ENCODE measurements at regions not wholly inside any gene's neighbourhood (a gene's known extent, or its start where the extent isn't known, plus 50 kb on each side); places are given as distances from the start of the nearest gene placed in this dataset.
A peak's percentile ranks its signal among the peaks of the same experiment; 100 is the strongest.
"Not testable (repeated sequence)": the region's sequence is repeated elsewhere in the genome, so short reads cannot be mapped to it uniquely, and the experiment has no call there.

DNA sequence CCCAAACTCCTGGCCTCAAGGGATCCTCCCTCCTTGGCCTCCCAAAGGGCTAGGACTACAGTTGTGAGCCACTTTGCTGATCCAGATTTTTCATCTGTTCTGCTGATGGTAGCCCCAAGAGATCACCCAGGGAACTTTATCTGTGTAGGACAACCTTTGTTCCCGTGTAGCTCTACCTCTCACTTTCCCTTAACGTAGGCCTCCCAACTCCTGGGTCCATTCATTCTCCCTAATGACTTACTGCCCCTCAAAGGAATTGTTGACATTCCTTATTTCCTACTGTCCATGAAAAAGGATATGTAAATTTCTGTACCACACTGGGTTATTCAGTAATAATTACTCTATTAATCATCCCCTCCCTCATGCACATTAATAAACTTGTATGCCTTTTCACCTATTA is 51.0 kb upstream of the PHF24 start:
- no peak for DNase-seq (ENCODE audit: low spot score)

DNA sequence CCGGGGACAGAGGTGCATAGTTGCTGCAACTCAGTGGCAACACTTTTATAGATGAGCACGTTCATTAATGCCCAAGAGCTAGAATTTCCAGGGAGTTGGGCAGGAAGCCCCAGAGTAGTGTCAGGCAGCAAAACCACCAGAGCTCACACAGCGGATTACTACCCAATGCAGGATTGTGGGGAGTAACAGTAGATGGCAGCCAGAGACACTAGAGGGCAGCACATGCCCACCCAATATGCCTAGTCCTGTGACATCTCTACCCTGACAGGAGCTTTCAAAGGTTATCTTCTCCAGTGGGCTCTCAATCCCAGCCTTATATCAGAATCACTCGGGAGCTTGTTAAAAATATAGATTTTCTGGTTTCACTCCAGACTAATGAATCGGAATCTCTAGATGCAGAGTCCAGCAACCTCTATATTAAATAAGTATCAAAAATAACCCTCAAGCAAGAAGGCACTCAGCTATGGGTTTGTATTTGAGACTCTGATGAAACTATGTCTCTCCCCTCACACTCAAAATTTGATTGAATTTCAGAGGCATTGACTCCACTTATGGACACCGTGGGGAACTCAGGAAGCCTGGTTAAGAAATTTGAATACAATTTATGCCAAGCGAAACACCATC is 58.4 kb upstream of the PHF24 start:
- DNase-seq (ENCODE audit: low spot score) = peak; percentile 86

DNA sequence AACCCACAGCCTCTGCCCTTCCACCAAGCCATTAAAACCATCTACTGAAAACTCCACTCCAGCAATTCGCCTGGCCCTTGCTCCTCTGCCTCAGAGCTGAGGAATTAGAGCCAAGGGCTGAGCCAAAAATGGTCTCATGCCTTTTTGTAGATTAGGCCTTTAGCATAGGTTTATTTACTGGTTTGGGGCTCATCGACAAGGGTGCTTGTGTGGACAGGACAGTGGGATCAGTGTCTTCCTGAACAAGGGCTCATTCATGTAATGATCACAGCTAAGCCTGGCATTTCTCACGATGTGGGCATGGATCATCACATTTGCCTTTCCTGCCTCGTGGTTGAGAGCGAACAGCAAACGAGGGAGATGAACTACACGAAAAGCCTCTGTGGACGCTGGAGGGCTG is 59.2 kb upstream of the PHF24 start:
- DNase-seq (ENCODE audit: low spot score) = no peak

DNA sequence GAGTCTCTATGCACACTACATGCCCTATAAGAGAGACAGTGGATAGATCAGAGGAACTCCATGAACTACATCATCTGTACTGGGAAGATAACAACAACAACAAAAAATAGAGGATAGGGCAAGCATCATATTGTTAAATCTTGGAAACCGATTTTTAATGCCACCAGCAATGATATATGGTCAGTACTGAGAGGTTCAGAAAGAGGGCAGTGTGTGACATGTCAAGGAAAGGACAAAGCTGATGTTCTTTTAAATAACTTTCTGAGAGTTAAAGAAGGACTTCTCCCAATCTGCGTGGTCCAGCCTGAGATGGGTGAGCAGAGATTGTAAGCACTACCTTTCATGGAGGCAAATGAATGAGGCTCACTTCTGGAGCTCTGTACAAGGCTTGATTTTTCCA is 62.0 kb upstream of the PHF24 start:
- no peak for DNase-seq (ENCODE audit: low spot score)

GRCh38 chr9:34892886-34893285 is 65.2 kb upstream of the PHF24 start:
- DNase-seq (ENCODE audit: low spot score) = no peak

DNA sequence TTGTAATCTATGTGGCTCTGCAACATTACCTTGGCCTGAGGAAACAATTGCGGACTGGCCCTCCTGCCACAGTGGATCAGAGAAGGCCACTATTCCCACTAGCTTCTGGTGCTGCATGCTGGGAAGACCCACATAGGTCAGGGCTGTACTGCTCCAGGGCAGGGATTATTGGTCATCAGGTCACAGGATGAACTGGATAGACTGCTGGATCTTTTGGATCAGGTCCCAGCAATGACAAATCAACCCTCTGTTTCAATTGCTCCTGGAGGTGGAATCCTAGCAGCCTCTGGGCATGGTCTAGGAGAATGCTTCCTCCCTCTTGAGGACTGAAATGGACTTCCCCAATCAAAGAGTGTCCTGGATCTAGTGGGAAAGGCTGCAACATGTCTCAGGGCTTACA is 66.7 kb upstream of the PHF24 start:
- DNase-seq (ENCODE audit: low spot score) = no peak

- no peak for DNase-seq (ENCODE audit: low spot score)
Measured at GRCh38 chr9:34887841-34888240, 70.2 kb upstream of the PHF24 start.

DNA sequence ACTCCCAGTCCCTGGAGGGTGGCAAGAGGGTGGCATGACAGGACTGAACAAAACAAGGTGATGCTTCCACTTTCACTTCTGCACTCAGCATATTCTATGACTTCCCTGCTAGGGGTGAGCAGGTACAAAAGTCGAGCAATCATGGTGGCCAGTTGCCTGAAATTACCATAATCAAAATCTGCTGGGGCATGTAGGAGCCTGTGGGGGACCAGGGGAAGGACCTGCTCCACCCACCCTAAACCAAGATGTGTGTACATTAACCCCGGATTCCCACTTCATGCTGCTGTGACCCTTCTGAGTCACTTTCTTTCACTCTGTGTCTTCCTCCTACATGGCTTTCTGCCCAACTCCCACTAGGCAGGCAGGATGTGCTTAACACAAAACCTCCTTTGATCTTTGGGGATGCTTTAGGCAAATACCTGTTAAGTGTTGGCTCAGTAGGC is 73.3 kb upstream of the PHF24 start:
- no peak for DNase-seq (ENCODE audit: low spot score)

GRCh38 chr9:34876096-34876495 is 82.0 kb upstream of the PHF24 start:
- DNase-seq (ENCODE audit: low spot score) = no peak

DNA sequence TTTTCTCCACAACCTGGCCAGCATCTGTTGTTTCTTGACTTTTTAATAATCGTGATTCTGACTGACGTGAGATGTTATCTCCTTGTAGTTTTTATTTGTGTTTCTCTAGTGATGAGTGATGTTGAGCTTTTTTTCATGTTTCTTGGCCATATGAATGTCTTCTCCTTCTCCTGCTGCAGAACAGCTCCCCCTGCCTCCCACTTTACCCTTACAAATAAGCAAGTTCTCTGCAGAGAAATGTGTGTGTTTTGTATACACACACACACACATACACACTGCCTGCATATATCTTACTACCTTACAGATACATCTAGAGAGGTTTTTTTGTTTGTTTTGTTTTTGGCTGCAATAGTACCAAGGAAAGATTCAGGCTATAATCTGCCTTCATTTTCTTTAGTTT is 88.7 kb upstream of the PHF24 start:
- no peak for DNase-seq (ENCODE audit: low spot score)

DNA sequence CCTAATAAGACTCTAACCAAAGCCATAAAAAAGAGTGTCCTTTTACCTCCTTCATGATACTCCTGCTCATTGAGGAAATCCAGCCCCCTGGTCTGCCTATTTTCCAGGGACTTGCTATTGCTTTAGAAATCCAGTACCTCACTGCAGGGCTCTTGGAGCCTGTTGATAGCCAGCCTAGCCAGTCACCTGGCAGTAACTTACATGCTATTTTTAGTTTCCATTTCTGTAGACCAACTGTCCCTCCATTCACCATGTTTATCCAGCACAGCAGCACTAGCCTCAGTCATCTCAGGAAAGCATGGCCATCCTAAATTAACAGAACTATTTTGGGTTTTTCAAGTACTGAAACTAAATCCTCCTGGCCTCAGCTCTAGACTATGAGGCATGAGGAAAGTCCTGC is 91.5 kb upstream of the PHF24 start:
- DNase-seq (ENCODE audit: low spot score) = no peak

DNA sequence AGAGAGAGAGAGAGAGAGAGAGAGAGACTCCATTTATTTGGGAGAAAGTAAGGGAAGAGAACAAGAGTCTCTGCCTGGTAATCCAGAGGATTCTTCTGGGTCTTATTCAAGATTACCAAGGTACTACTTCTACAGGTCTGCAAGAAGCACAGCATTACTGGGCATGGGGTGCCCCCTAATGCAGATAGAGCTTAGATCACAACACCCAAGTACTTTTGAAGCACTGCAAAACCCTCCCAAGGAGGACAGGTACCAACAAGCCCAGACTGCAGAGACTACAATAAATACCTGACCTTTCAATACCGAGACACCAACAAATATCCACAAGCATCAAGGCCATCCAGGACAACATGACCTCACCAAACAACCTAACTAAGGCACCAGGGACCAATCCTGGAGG is 94.7 kb upstream of the PHF24 start:
- no peak for DNase-seq (ENCODE audit: low spot score)

DNA sequence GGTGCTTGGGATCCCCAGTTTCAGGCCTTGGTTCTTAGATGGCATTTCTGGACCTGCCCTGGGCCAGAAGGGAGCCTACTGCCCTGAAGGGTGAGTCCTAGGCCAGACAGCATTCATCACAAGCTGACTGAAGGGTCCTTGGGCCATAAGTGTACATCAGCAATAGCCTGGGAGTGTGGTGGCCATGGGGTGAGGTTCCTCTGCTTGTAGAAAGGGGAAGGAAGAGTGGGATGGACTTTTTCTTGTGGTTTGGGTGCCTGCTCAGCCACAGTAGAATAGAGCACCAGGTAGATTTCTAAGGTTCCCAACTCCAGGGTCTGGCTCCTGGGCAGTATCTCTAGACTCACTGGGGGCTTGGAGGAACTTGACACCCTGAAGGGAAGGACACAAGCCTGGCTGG is 95.2 kb upstream of the PHF24 start:
- no peak for DNase-seq (ENCODE audit: low spot score)

DNA sequence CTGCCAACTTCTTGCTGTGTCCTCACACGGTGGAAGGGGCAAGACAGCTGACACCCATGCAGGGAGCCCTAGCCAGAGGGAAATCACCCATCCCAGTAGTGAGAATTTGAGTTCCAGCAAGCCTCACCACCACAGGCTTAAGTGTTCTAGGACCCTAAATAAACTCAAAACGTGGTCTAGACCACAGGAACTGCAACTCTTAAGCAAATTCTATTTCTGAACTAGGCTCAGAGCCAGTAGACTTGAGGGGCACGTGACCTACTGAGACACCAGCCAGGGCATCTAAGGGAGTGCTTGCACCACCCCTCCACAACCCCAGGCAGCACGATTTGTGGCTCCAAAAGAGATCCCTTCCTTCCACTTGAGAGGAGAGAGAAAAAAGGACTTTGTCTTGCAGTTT is 96.0 kb upstream of the PHF24 start:
- DNase-seq (ENCODE audit: low spot score) = no peak

GRCh38 chr9:34855016-34855415 is 103.1 kb upstream of the PHF24 start:
- DNase-seq (ENCODE audit: low spot score) = not testable (repeated sequence)

- DNase-seq (ENCODE audit: low spot score) = no peak
Measured at GRCh38 chr9:34830068-34830467, 120.1 kb upstream of the CCL21 start.

GRCh38 chr9:34826999-34827538 is 117.1 kb upstream of the CCL21 start:
- no peak for DNase-seq (ENCODE audit: low spot score)

DNA sequence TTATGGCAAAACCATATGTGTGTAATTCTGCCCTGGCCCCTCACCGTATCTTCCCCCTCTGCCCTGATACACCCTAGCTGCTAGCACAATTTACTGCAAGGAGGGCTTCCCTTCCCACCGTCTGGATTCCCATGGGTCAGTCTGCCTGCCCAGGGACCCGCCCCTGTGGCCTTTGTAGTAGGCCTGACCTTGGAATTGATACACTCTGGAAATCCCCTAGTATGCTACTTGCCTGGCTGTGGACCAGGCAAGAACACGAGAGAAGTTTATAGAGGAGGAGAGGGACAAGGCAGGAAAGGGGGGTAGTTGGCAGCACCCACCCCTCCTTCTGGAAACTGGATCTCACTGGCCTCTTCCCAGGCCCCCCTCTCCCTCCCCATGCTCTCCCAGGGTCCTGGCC is 115.8 kb upstream of the CCL21 start:
- DNase-seq (ENCODE audit: low spot score) = no peak

GRCh38 chr9:34823778-34824177 is 113.8 kb upstream of the CCL21 start:
- no peak for DNase-seq (ENCODE audit: low spot score)

DNA sequence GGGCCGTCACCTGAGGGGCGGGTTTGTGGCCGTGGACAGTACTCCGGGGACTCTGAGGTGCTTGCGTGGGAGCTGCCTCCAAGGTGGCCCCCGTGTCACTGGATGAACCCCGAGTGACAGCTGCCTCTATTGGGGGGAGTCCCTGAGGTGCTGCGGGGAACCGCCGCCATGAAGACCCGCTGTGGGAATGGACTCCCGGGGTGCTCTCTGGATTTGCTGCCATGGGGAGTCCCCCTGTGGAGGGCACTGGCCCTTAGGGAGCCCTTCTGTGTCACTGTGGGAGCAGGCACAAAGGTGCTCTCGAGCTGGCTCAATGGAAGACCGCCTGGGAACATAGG is 100.2 kb upstream of the CCL21 start:
- no peak for DNase-seq (ENCODE audit: low spot score)

DNA sequence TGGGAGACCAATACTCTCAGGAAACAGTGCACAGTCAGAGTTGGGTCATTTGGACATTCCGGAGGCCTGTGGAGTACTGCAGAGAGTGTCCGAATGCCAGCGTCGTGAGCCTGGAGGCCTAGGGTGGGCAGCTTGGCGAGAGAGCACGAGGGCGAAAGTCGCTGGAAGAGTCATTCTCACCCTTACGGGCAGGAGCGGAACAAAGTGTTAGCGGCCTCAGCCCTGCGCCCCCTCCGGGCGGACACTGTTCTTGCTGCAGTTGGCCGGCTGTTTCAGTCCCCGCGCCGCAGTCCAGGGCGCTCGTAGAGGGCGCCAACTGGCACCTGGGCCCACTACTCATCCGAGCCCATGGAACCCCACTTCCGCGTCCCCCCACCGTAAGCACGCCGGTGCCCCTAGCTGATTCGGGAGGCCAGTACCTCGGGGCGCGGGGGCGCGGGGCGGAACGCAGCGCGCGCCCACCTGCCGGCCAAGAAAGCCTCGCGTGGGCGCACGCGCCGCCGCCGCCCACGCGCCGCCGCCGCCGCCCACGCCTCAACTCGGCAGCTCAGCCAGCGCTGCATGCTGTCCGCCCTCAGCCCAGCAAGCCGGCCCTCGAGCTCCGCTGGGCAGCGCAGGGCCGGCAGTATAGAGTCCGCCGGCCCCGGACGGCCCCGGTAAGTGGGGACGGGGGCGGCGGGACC is 99.7 kb upstream of the CCL21 start:
- DNase-seq (ENCODE audit: low spot score) = peak; percentile 35

- DNase-seq (ENCODE audit: low spot score) = no peak
Measured at GRCh38 chr9:34802916-34803315, 93.0 kb upstream of the CCL21 start.

DNA sequence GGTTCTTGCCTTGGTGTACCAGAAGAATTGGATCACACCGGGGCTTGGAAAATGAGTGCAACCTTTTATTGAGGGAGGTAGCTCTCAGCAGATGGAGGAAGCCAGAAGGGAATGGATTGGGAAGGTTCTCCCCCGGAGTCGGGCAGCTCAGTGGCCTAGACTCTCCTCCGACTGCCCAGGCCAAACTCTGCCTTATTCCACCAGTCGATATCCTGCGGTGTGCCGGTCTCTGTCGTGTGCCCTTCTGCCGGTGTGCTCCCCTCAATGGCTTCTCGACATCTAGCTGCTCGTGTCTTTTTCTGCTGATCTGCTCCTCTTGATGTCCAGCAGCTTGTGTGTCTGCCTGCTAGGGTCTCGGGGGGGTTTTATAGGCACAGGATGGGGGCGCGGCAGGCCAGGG is 87.4 kb upstream of the CCL21 start:
- DNase-seq (ENCODE audit: low spot score) = no peak

- DNase-seq (ENCODE audit: low spot score) = no peak
Measured at GRCh38 chr9:34796924-34797323, 87.0 kb upstream of the CCL21 start.
